Skin of body (tissue), 1 donor: ENCODE measurements at regions not wholly inside any gene's neighbourhood (a gene's known extent, or its start where the extent isn't known, plus 50 kb on each side); places are given as distances from the start of the nearest gene placed in this dataset.
"Not testable (repeated sequence)": the region's sequence is repeated elsewhere in the genome, so short reads cannot be mapped to it uniquely, and the experiment has no call there.

Source experiments
- DNase-seq: peaks from one replicate; lab custom pipeline; 2025; lab: John Stamatoyannopoulos, UW

DNA sequence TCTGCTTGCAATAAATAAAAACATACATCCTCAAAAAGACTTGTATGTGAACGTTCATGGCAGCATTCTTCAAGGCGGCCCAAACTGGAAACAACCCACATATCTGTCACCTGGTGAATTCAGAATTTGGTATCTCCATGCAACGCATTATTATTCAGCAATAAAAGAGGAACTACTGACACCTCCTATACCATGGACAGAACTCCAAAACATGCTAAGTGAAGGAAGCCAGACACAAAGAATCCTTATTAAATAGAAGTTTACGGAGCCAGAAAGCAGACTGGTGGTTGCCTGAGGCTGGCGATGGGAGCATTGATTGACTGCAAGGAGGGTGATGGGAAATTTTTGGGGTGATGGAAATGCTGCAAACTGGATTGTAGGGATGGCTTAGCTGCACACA is 530.8 kb upstream of the DPP6 start:
- DNase-seq: no peak

GRCh38 chr7:153522261-153522660 is 529.9 kb upstream of the DPP6 start:
- no peak for DNase-seq

DNA sequence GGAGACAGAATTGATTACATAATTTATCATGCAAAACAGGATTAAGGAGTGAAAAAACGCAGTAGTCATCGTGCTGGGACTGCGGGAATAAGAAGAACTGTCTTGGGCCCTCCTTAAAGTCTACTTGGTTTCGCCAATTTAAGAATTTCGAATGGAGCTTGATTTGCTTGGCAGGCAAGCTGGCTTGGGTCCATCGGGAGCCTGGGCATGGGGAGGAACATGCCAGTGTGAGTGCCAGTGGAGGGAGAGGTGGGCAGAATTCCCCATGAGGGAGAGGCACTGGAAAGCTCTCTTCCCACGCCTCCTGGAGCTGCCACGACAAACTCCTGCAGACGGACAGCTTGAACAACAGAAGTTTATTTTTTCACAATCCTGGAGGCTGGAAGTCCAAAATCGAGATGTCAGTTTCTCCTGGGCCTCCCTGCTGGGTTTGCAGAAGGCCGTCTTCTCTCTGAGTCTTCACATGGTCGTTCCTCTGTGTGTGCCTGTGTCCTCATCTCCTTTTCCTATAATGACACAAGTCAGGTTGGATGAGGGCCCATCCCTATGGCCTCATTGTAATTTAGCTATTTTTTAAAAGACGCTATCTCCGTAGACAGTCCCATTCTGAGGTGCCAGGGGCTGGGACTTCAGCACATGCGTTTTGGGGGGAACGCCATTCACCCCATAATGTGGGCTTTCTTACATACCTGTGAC is 528.7 kb upstream of the DPP6 start:
- no peak for DNase-seq

DNA sequence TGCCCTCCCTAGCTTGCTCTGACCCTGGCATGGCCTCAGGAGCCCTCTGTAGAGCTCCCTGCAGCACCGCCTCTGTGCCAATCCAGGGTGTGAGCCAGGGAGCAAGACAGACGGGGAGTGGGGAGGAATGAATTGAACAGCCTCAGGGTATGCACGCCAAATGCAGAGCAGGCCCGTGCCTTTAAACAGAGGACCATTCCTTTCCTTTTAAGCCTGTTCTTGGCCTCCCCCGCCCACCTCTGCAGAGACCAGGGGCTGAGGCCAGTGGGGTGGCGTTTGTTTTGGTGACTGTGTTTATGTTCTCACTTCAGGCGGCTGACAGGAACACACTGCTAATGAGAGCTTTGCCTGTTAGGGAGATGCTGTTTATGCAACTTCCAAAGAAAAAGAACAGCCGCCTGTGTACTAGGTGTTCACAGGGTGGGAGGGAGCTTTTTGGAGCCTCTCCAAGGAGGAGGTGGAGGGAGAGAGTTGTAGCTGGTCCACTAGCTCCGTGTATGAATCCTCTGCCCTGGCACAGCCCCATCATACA is 528.1 kb upstream of the DPP6 start:
- DNase-seq: no peak

GRCh38 chr7:153529100-153529499 is 523.1 kb upstream of the DPP6 start:
- DNase-seq: no peak

GRCh38 chr7:153529651-153530165 is 522.5 kb upstream of the DPP6 start:
- no peak for DNase-seq

DNA sequence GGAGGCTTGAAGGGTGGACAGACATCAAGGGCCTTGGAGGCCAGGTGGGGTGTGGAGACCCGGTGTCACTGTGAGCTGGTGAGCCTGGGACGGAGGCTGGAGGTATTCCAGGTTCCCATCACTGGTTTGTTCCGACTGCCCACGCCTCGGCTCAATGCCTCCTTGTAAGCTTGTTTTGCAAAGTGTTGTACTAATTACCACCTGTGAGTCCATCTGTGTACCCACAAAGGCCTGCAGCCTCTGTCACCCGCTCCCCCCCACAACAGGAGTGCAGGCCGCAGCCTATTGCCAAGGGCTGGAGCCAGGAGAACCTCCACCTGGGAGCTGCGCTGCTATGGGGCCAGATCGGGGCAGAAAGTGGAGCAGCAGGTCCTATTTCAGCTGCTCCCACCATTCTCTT is 521.8 kb upstream of the DPP6 start:
- no peak for DNase-seq

DNA sequence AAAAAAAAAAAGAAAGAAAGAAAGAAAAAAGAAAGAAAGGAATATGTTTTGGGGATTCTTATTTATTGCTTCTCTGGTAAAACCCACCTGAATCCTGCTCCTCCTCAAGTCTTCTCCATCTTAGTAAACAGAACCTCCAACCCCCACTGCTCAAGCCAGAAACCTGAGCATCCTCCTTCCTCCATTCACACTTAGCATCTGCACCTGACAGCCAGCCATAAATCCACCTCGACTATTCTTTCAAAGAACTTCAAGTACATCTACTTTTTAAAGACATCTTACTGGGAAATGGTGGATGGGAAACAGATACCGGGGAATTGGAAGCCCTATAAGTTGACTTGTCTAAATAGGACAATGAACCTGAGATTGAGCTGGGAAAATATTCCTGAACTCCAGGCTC is 519.9 kb upstream of the DPP6 start:
- DNase-seq: no peak

DNA sequence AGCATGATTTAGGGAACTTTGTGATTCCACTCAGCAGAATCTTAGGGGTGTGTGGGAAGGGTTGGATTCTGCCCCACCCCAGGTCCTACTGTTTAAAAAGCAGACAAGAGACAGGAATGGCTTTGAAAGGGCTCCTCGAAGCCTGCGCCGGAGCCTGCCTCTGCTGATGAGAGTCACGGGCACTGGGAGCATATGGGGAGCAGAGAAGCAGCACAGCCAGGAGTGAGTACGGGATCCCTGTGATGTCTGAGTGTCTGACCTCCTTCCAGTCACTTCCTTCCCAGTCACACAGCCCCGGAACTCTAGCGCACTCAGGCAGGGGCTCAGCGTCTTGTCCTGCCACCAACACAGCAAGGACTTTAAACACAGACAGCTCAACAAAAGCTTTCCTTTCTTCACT is 514.9 kb upstream of the DPP6 start:
- DNase-seq: no peak

DNA sequence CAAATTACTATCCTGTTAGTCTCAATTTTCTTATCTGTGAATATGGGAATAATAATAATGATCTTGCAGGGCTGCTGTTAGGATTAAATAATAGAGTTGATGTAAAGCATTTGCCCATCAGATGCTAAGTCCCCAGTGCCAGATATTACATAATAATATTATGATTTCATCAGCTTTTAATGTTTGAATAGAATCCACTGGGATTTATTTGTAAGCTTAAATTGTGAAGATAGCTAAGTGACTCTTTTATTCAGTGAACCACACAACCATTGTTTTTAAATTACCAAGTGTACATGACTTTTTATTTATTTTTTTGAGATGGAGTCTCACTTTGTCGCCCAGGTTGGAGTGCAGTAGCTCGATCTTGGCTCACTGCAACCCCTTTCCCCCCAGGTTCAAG is 510.3 kb upstream of the DPP6 start:
- DNase-seq: no peak

GRCh38 chr7:153543232-153543631 is 509.0 kb upstream of the DPP6 start:
- DNase-seq: no peak

- DNase-seq: no peak
Observed at GRCh38 chr7:153550173-153550572, 502.0 kb upstream of the DPP6 start.

- DNase-seq: no peak
Observed at GRCh38 chr7:153564391-153564790, 487.8 kb upstream of the DPP6 start.

GRCh38 chr7:153566324-153566723 is 485.9 kb upstream of the DPP6 start:
- no peak for DNase-seq

- DNase-seq: peak; percentile 79
Observed at GRCh38 chr7:153567426-153567825, 484.8 kb upstream of the DPP6 start.

- not testable (repeated sequence) for DNase-seq
Observed at GRCh38 chr7:153569520-153569919, 482.7 kb upstream of the DPP6 start.

DNA sequence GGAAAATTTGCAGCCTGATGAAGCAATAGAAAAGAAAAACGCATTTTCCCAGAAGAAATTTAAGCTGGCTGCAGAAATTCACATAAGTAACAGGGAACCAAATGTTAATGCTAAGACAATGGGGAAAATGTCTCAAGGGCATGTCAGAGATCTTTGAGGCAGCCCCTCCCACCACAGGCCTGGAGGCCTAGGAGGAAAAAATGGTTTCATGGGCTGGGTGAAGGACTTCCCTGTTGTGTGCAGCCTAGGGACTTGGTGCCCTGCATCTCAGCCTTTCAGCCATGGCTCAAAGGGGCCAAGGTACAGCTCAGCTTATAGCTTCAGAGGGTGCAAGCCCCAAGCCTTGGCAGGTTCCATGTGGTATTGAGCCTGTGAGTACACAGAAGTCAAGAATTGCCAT is 476.1 kb upstream of the DPP6 start:
- no peak for DNase-seq

DNA sequence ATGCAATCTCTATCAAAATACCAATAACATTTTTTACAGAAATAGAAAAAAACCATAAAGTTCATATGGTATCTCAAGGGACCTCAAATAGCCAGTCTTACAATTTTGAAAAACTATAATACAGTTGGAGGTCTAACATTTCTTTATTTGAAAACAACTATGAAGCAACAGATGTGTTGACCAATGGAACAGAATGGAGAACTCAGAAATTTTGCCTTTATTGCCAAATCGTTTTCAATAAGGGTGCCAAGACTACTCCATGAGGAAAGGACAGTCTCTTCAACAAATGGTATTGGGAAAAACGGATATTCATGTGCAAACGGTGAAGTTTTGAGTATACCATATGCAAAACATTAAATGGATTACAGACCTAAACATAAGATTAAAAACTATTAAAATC is 470.8 kb upstream of the DPP6 start:
- no peak for DNase-seq

GRCh38 chr7:153584132-153584531 is 468.1 kb upstream of the DPP6 start:
- no peak for DNase-seq

GRCh38 chr7:153588586-153588985 is 463.6 kb upstream of the DPP6 start:
- no peak for DNase-seq

DNA sequence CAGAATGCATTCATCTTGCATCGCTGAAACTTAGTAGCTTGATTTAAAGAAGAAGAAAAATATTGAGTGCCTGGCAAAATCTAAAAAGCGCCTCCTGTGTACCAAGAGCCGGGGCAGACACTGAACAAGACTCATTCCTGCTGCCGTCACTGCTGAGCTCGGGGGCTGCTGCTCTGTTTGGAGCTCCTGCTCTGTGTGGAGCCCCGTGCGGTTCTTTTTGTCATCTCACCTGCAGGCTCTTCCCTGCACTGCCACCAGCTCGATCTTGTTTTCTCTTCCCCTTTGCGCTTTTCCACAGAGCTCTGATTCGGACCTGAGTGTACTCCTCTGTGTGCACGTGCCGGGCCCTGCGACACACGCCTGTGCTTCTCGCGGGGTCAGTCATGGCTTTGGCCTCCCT is 462.1 kb upstream of the DPP6 start:
- no peak for DNase-seq

GRCh38 chr7:153590571-153590970 is 461.6 kb upstream of the DPP6 start:
- DNase-seq: no peak

- DNase-seq: no peak
Observed at GRCh38 chr7:153607354-153607753, 444.8 kb upstream of the DPP6 start.
